HepG2 (cell line): ENCODE measurements at regions not wholly inside any gene's neighbourhood (a gene's known extent, or its start where the extent isn't known, plus 50 kb on each side); places are given as distances from the start of the nearest gene placed in this dataset.

ENCODE experiments used
- ATAC-seq: fragments of 200-7000 bp; cut with Tn5 transposase; 3 replicates; pipeline ENCODE4 v1.9.1; 2020; ENCODE audit warnings: mild to moderate bottlenecking, moderate library complexity
- BruUV-seq: library from RNA; stranded (reverse); fragments of 400-500 nt; replicated peaks from 2 replicates; lab custom pipeline; 2021; lab: Mats Ljungman, UMichigan
- CTCF ChIA-PET: fragments of 300-600 bp; formaldehyde crosslinking; extraction: SDS; loops from one replicate; lab custom pipeline; 2021; ENCODE audit warnings: low total read pairs, inconsistent platforms, low intra/inter-chr PET ratio; lab: Yijun Ruan, JAX
- POLR2A ChIA-PET: fragments of 350-600 bp; sonication (Branson Sonifier 250); formaldehyde crosslinking; loops from one replicate; lab custom pipeline; 2020; ENCODE audit warnings: antibody characterized with exemption, inconsistent platforms; lab: Yijun Ruan, JAX
- DNase-seq: peaks from one replicate; pipeline ENCODE4 v3.0.0-alpha.2; 2015; ENCODE audit warnings: low spot score
- FAIRE-seq: peaks from 3 replicates; lab custom pipeline; 2011; peaks lifted over from hg19 to GRCh38; lab: Jason Lieb, UNC
- H2AFZ ChIP-seq: one replicate; pipeline ENCODE4 v1.6.1; 2011; ENCODE audit warnings: low read length, inconsistent platforms
- H3K27ac ChIP-seq: fragments of 300-600 bp; 3 replicates; pipeline ENCODE4 v1.8.0; 2011; ENCODE audit warnings: mixed run types, mild to moderate bottlenecking, mixed read lengths, low read length, inconsistent platforms; ENCODE audit not compliant: insufficient read depth; ENCODE audit errors: extremely low read length
- H3K27me3 ChIP-seq, 2 experiments: fragments of 200-600 bp in 1 of 2; 2 replicates in 1 of 2; 3 replicates in 1 of 2; pipeline versions ENCODE4 v1.6.0 to v1.8.0; 2011; ENCODE audit warnings: low read length in 2 of 2, mild to moderate bottlenecking in 2 of 2, moderate library complexity in 2 of 2, inconsistent platforms in 1 of 2; ENCODE audit not compliant: insufficient read depth in 2 of 2, control insufficient read depth in 1 of 2
- H3K36me3 ChIP-seq, 2 experiments: fragments of 200-600 bp in 1 of 2; replicated peaks in 1 of 2; 2 replicates in 1 of 2; 3 replicates in 1 of 2; pipeline versions ENCODE4 v1.5.1 to v1.8.0; 2011; ENCODE audit warnings: low read length in 2 of 2, inconsistent platforms in 1 of 2; ENCODE audit not compliant: insufficient read depth in 2 of 2, control insufficient read depth in 1 of 2
- H3K4me1 ChIP-seq: 2 replicates; pipeline ENCODE4 v1.5.1; 2012; ENCODE audit warnings: low read length, inconsistent platforms; ENCODE audit not compliant: insufficient read depth
- H3K4me2 ChIP-seq: 2 replicates; pipeline ENCODE4 v1.6.0; 2011; ENCODE audit warnings: low read depth, low read length, inconsistent platforms
- H3K4me3 ChIP-seq, 3 experiments: fragments of 200-600 bp in 1 of 3; sonication (generic), shearing (Covaris generic) in 1 of 3; replicated peaks in 1 of 3; 2 replicates each; pipeline ENCODE4 v1.5.1; 2011 to 2016; ENCODE audit warnings: low read length in 3 of 3, inconsistent platforms in 2 of 3, low read depth in 2 of 3, mild to moderate bottlenecking in 2 of 3, control low read depth in 1 of 3, mixed read lengths in 1 of 3; ENCODE audit not compliant: insufficient read depth in 1 of 3
- H3K79me2 ChIP-seq: one replicate; pipeline ENCODE4 v1.6.1; 2011; ENCODE audit warnings: low read length, inconsistent platforms; ENCODE audit not compliant: insufficient read depth
- H3K9ac ChIP-seq: 2 replicates; pipeline ENCODE4 v1.6.0; 2011; ENCODE audit warnings: mild to moderate bottlenecking, low read depth, low read length, inconsistent platforms; ENCODE audit not compliant: insufficient read depth
- H3K9me3 ChIP-seq: 2 replicates; pipeline ENCODE4 v1.5.1; 2012; ENCODE audit warnings: mild to moderate bottlenecking, low read length
- H4K20me1 ChIP-seq: 2 replicates; pipeline ENCODE4 v1.6.0; 2011; ENCODE audit warnings: inconsistent platforms, mild to moderate bottlenecking, low read length, moderate library complexity; ENCODE audit not compliant: insufficient read depth
- ATF7 ChIP-seq, 2 experiments: fragments of 450-650 bp in 1 of 2; sonication (generic) in 1 of 2; formaldehyde crosslinking in 1 of 2; IDR thresholded peaks; 2 replicates each; pipeline versions ENCODE4 v1.4.0 to v1.6.1; 2016 to 2020; ENCODE audit warnings: antibody characterized with exemption in 1 of 2, mild to moderate bottlenecking in 1 of 2, missing genetic modification reagents in 1 of 2
- ATM ChIP-seq: fragments of 450-650 bp; IDR thresholded peaks from 2 replicates; pipeline ENCODE4 v1.7.1; 2017; ENCODE audit warnings: mild to moderate bottlenecking, borderline replicate concordance
- ATRX ChIP-seq: sonication (generic); formaldehyde crosslinking; IDR thresholded peaks from 2 replicates; pipeline ENCODE4 v1.4.0; 2020; ENCODE audit warnings: missing genetic modification reagents, borderline replicate concordance
- ETS1 ChIP-seq: sonication (generic); formaldehyde crosslinking; IDR thresholded peaks from 2 replicates; pipeline ENCODE4 v1.4.0; 2020; ENCODE audit warnings: missing genetic modification reagents
- MAFF ChIP-seq: IDR thresholded peaks from 2 replicates; pipeline ENCODE4 v1.6.1; 2011; ENCODE audit warnings: low read depth, low read length, improper control_type of control experiment
- MAFK ChIP-seq, 2 experiments: IDR thresholded peaks in 1 of 2; conservative IDR thresholded peaks in 1 of 2; 2 replicates each; pipeline ENCODE4 v1.6.1; 2011; ENCODE audit warnings: improper control_type of control experiment in 2 of 2, low read length in 2 of 2
- MXI1 ChIP-seq: IDR thresholded peaks from 3 replicates; pipeline ENCODE4 v1.6.1; 2012; ENCODE audit warnings: low read depth, low read length, inconsistent platforms, borderline replicate concordance
- PLRG1 ChIP-seq: fragments of 450-650 bp; conservative IDR thresholded peaks from 2 replicates; pipeline ENCODE4 v1.6.1; 2016
- RORA ChIP-seq: sonication (generic); formaldehyde crosslinking; IDR thresholded peaks from 2 replicates; pipeline ENCODE4 v1.5.0; 2020; ENCODE audit warnings: mild to moderate bottlenecking, missing genetic modification reagents, moderate library complexity
- ZNF124 ChIP-seq: sonication (generic); formaldehyde crosslinking; IDR thresholded peaks from 2 replicates; pipeline ENCODE4 v1.4.0; 2020; ENCODE audit warnings: missing genetic modification reagents
- ZNF550 ChIP-seq: sonication (generic); formaldehyde crosslinking; IDR thresholded peaks from 2 replicates; pipeline ENCODE4 v1.4.0; 2020; ENCODE audit warnings: mild to moderate bottlenecking, missing genetic modification reagents, borderline replicate concordance
- ZNF709 ChIP-seq: sonication (generic); formaldehyde crosslinking; IDR thresholded peaks from 2 replicates; pipeline ENCODE4 v1.5.0; 2020; ENCODE audit warnings: mild to moderate bottlenecking, missing genetic modification reagents
- ZNF761 ChIP-seq: sonication (generic); formaldehyde crosslinking; conservative IDR thresholded peaks from 2 replicates; pipeline ENCODE4 v1.4.0; 2020; ENCODE audit warnings: mild to moderate bottlenecking, missing genetic modification reagents
- ZNF766 ChIP-seq: sonication (generic); formaldehyde crosslinking; IDR thresholded peaks from 2 replicates; pipeline ENCODE4 v1.5.0; 2020; ENCODE audit warnings: missing genetic modification reagents, borderline replicate concordance
- ZNF781 ChIP-seq: sonication (generic); formaldehyde crosslinking; IDR thresholded peaks from 2 replicates; pipeline ENCODE4 v1.5.1; 2020; ENCODE audit warnings: borderline replicate concordance, mild to moderate bottlenecking, missing genetic modification reagents; ENCODE audit errors: not compliant biosample characterization
- ZNF816 ChIP-seq: sonication (generic); formaldehyde crosslinking; IDR thresholded peaks from 2 replicates; pipeline ENCODE4 v1.8.0; 2022; ENCODE audit warnings: missing genetic modification reagents, mild to moderate bottlenecking, borderline replicate concordance
- ZNF83 ChIP-seq: sonication (generic); formaldehyde crosslinking; IDR thresholded peaks from 2 replicates; pipeline ENCODE4 v1.4.0; 2020; ENCODE audit warnings: missing genetic modification reagents, mild to moderate bottlenecking, borderline replicate concordance
- WGBS: methylation state at CpG from one replicate; pipeline ENCODE4 v1.1.6; 2017; ENCODE audit warnings: low lambda C conversion rate; 5-methylcytosine and 5-hydroxymethylcytosine counted together
- in situ Hi-C: cut with HindIII; loops from 2 replicates; pipeline ENCODE4 v1.10.0; 2017; ENCODE audit warnings: low pct_unique_long_range_greater_than_20kb; ENCODE audit not compliant: extremely low pct_ligation_motif_present
- intact Hi-C: fragments of 100-400 bp; cut with micrococcal nuclease; formaldehyde crosslinking; loops from one replicate; pipeline ENCODE4 v1.10.0; 2022; ENCODE audit not compliant: unreplicated experiment

GRCh38 chr6:140256248-140256647 lies 881.8 kb upstream of the CITED2 start:
- whole genome bisulfite sequencing, result 1% methylated on average over 2 of the region's 2 CpGs
- Histone ChIP-seq H3K9ac (no peak overlapping the region), H3K27me3 (no peaks in the 10 kb centered on the region), H3K9me3 (peaks cover 4% of the 10 kb centered on the region; the same call in 1 of the 2 replicates), H3K27ac (no peak overlapping the region), H3K4me3 (no peak overlapping the region), H2AFZ (no peak overlapping the region), H4K20me1 (no peaks in the 10 kb centered on the region), H3K79me2 (no peaks in the 10 kb centered on the region), H3K36me3 (no peaks in the 10 kb centered on the region), H3K4me2 (no peak overlapping the region), H3K4me1 (no peaks in the 10 kb centered on the region)
- FAIRE-seq (no peak), DNase-seq (no peak), ATAC-seq (no peak)
- TF ChIP-seq ZNF761 (CRISPR knock-in tag) (no peak), RORA (CRISPR knock-in tag) (no peak), ZNF124 (CRISPR knock-in tag) (no peak), ZNF83 (CRISPR knock-in tag) (no peak), ZNF766 (CRISPR knock-in tag) (no peak), ZNF816 (CRISPR knock-in tag) (no peak), ATRX (no peak), ZNF550 (CRISPR knock-in tag) (no peak), MAFF (peak; percentile 50; the same call in 1 of the 2 replicates), MXI1 (no peak), ATM (no peak), ZNF781 (CRISPR knock-in tag) (no peak), MAFK (conservative IDR thresholded peaks at IDR 0.05 in 1 of 2, IDR thresholded peaks at IDR 0.05 in 1 of 2; ENCODE audit: low read length in 2 of 2) (peak; percentile 45 to 54; a peak in 3 of 4 replicates), PLRG1 (no peak), ATF7 (IDR thresholded peaks at IDR 0.05) (peak; percentile 58; the same call in 1 of the 2 replicates), ATF7 (CRISPR knock-in tag; IDR thresholded peaks at IDR 0.05) (no peak), ZNF709 (CRISPR knock-in tag) (no peak), ETS1 (CRISPR knock-in tag) (no peak)
- intact Hi-C loops (no loop called here), in situ Hi-C loops (no loop called here)
- ChIA-PET CTCF (no interaction called here), POLR2A (no interaction called here)
- no TSS peak for BruUV-seq
